GM23248 (cell line): ENCODE measurements at regions not wholly inside any gene's neighbourhood (a gene's known extent, or its start where the extent isn't known, plus 50 kb on each side); places are given as distances from the start of the nearest gene placed in this dataset.

ENCODE experiments used
- DNase-seq: peaks from one replicate; pipeline ENCODE4 v3.0.0-alpha.2; 2015
- H2AFZ ChIP-seq: fragments of 200-600 bp; sonication (generic); 2 replicates; pipeline ENCODE4 v1.6.1; 2016; ENCODE audit warnings: antibody characterized with exemption
- H3F3A ChIP-seq: fragments of 200-600 bp; sonication (generic); 2 replicates; pipeline ENCODE4 v1.6.1; 2016; ENCODE audit warnings: mild to moderate bottlenecking, antibody characterized with exemption, mixed run types; ENCODE audit not compliant: insufficient read depth
- H3K27ac ChIP-seq: fragments of 200-600 bp; sonication (generic); 2 replicates; pipeline ENCODE4 v1.5.1; 2016; ENCODE audit warnings: mild to moderate bottlenecking
- H3K27me3 ChIP-seq: fragments of 200-600 bp; sonication (generic); replicated peaks from 2 replicates; pipeline ENCODE4 v1.6.1; 2016; ENCODE audit warnings: mild to moderate bottlenecking; ENCODE audit not compliant: insufficient read depth
- H3K36me3 ChIP-seq: fragments of 200-600 bp; sonication (generic); 2 replicates; pipeline ENCODE4 v1.6.1; 2016; ENCODE audit warnings: low read depth, mild to moderate bottlenecking
- H3K4me1 ChIP-seq: fragments of 200-600 bp; sonication (generic); 2 replicates; pipeline ENCODE4 v1.6.1; 2016; ENCODE audit warnings: mild to moderate bottlenecking; ENCODE audit not compliant: insufficient read depth
- H3K4me2 ChIP-seq: fragments of 200-600 bp; sonication (generic); one replicate; pipeline ENCODE4 v1.6.1; 2016; ENCODE audit warnings: mild to moderate bottlenecking; ENCODE audit not compliant: unreplicated experiment
- H3K4me3 ChIP-seq: fragments of 200-600 bp; sonication (generic); 2 replicates; pipeline ENCODE4 v1.5.1; 2016; ENCODE audit warnings: mild to moderate bottlenecking
- H3K79me2 ChIP-seq: fragments of 200-600 bp; sonication (generic); 2 replicates; pipeline ENCODE4 v1.6.1; 2016; ENCODE audit warnings: mild to moderate bottlenecking; ENCODE audit not compliant: insufficient read depth
- H3K9ac ChIP-seq: fragments of 200-600 bp; sonication (generic); 2 replicates; pipeline ENCODE4 v1.6.1; 2016; ENCODE audit warnings: mild to moderate bottlenecking
- H3K9me2 ChIP-seq: fragments of 200-600 bp; sonication (generic); 2 replicates; pipeline ENCODE4 v1.6.1; 2016; ENCODE audit warnings: mixed run types, mild to moderate bottlenecking, moderate library complexity; ENCODE audit not compliant: insufficient read depth
- H3K9me3 ChIP-seq: fragments of 200-600 bp; sonication (generic); one replicate; pipeline ENCODE4 v1.6.1; 2017; ENCODE audit warnings: low read depth
- H4K20me1 ChIP-seq: fragments of 200-600 bp; sonication (generic); 2 replicates; pipeline ENCODE4 v1.6.0; 2016; ENCODE audit not compliant: insufficient read depth
- EZH2 ChIP-seq: fragments of 200-600 bp; sonication (generic); IDR thresholded peaks from 2 replicates; pipeline ENCODE4 v1.6.1; 2018; ENCODE audit warnings: antibody characterized with exemption, mild to moderate bottlenecking; ENCODE audit not compliant: insufficient read depth, poor library complexity, severe bottlenecking
- EZH2phosphoT487 ChIP-seq: fragments of 200-600 bp; sonication (generic); IDR thresholded peaks from 2 replicates; pipeline ENCODE4 v1.6.1; 2018; ENCODE audit warnings: antibody characterized with exemption, moderate library complexity, mild to moderate bottlenecking, low read depth; ENCODE audit not compliant: insufficient read depth
- WGBS, 2 experiments: methylation state at CpG; one replicate each; pipeline ENCODE4 v1.1.6; 2015 to 2017; ENCODE audit warnings: low lambda C conversion rate in 2 of 2, low coverage in 1 of 2; ENCODE audit errors: missing lambda C conversion rate in 2 of 2; 5-methylcytosine and 5-hydroxymethylcytosine counted together
- in situ Hi-C: fragments of 300-500 bp; cut with MboI; formaldehyde crosslinking; loops from 2 replicates; pipeline ENCODE4 v1.15.0; 2020

DNA sequence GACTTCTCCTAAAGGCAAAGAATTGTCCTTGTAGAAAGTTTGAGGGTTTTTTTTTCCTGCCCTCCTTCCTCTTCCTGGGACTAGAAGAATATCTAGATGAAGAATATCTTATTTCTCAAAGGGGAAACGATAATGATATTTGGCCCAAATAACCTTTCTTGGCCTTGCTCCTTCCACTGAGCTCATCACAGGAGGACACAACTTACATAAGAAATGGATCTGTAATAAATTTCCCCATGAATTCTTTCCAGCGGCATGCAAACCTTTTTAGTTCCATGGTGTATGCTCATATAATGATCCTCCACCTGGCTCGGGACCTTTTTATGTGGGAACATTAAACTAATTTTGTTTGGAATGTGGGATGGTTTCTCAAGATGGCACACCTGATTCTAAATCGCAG, 304.4 kb downstream of the DMRT2 start:
- no peak for DNase-seq
- no peak overlapping the region for H3K27ac ChIP-seq
- in situ Hi-C loops: no loop called here

DNA sequence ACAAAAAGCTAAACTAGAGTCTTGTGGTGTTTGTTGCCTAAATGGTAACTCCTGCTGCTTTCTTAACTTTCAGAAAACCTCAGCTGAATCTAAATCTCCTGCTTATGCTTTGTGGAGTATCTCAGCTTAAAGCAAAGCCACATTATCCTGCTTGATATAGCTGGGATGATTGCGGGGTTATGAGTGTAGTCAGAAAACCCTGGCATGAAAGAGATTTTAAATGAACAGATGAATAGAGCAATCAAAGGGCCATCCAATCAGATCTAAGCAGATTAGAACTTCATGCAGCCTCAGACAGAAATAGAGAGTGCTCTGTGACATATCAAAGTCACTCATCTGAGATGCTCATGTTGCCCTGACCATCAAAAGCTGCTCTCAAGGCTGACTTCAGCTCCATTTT, 305.5 kb downstream of the DMRT2 start:
- no peak for TF ChIP-seq EZH2phosphoT487
- no peak for TF ChIP-seq EZH2
- WGBS, 2 experiments: 0% methylated on average over 1 of the region's 1 CpG
- in situ Hi-C loops: no loop called here
- Histone ChIP-seq H3K4me2 (no peak overlapping the region), H3F3A (no peaks in the 10 kb centered on the region), H3K36me3 (no peaks in the 10 kb centered on the region), H3K79me2 (no peaks in the 10 kb centered on the region), H4K20me1 (no peaks in the 10 kb centered on the region), H3K9me3 (no peaks in the 10 kb centered on the region), H3K27ac (no peak overlapping the region), H3K27me3 (no peaks in the 10 kb centered on the region), H2AFZ (no peak overlapping the region), H3K4me3 (no peak overlapping the region), H3K4me1 (no peaks in the 10 kb centered on the region), H3K9me2 (no peaks in the 10 kb centered on the region), H3K9ac (no peak overlapping the region)
- no peak for DNase-seq

More for the DNA sequence above, 304.4 kb downstream of the DMRT2 start:
- Histone ChIP-seq H3F3A (no peaks in the 10 kb centered on the region), H3K9me3 (no peaks in the 10 kb centered on the region), H3K4me3 (no peak overlapping the region), H2AFZ (no peak overlapping the region), H3K9ac (no peak overlapping the region), H3K36me3 (no peaks in the 10 kb centered on the region), H3K27me3 (no peaks in the 10 kb centered on the region), H3K4me2 (no peak overlapping the region), H3K4me1 (no peaks in the 10 kb centered on the region), H3K9me2 (no peaks in the 10 kb centered on the region), H4K20me1 (no peaks in the 10 kb centered on the region), H3K79me2 (no peaks in the 10 kb centered on the region)
- WGBS, 2 experiments: 30 to 38% methylated on average over 4 of the region's 4 CpGs
- TF ChIP-seq EZH2: no peak
- no peak for TF ChIP-seq EZH2phosphoT487

DNA sequence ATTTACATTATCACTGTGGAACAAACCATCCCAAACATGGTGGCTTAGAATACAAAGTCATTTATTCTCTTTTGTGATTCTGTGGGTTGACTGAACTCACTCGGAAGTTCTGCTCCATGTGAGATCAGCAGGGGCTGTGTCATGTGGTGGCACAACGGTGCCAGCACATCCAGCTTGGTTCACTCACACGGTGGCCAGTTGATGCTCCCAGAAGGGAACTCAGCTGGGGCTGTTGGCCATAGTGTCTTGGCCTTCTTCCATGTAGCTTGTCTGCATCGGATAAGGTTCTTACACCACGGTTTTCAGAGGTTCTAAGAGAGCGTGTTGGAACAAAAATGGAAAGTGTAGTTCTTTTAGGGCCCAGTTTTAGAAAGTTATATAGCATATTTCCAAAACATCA, 312.7 kb downstream of the DMRT2 start:
- Histone ChIP-seq H2AFZ (no peak overlapping the region), H3K4me2 (no peak overlapping the region), H3K27ac (no peak overlapping the region), H4K20me1 (no peaks in the 10 kb centered on the region), H3K9me2 (no peaks in the 10 kb centered on the region), H3K9me3 (no peaks in the 10 kb centered on the region), H3F3A (no peaks in the 10 kb centered on the region), H3K27me3 (no peaks in the 10 kb centered on the region), H3K9ac (no peak overlapping the region), H3K79me2 (no peaks in the 10 kb centered on the region), H3K36me3 (no peaks in the 10 kb centered on the region), H3K4me1 (no peaks in the 10 kb centered on the region), H3K4me3 (no peak overlapping the region)
- 42 to 43% methylated on average over 6 of the region's 6 CpGs for WGBS, 2 experiments
- TF ChIP-seq EZH2 (no peak), EZH2phosphoT487 (no peak)
- DNase-seq: no peak
- in situ Hi-C loops: no loop called here

DNA sequence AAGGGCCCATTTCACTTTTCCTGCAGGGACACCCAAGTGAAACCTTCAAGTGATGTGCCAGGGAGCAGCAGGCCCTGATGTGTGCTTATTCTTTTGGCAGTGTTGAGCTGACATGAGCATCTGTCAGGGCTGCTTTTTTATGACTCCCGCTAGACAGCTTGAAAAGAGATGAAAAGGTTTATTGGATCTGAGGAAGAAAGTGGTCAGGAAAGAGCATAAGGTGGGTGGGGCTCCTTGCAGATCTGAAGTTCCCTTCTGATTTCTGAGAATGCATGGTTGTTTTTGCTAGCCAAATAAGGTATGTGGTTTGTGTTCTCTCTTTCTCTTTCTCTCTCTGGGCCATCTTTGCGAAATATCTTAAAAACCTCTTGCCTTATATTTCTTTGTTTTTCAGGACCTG, 316.1 kb downstream of the DMRT2 start:
- H3F3A ChIP-seq: no peaks in the 10 kb centered on the region
- no peaks in the 10 kb centered on the region for H3K36me3 ChIP-seq
- TF ChIP-seq EZH2: no peak
- no peak for TF ChIP-seq EZH2phosphoT487
- no peaks in the 10 kb centered on the region for H3K4me1 ChIP-seq
- 57 to 67% methylated on average over 2 of the region's 2 CpGs for WGBS, 2 experiments
- H3K9ac ChIP-seq: no peak overlapping the region
- no peaks in the 10 kb centered on the region for H4K20me1 ChIP-seq
- no peak overlapping the region for H2AFZ ChIP-seq
- no peaks in the 10 kb centered on the region for H3K9me2 ChIP-seq
- no peak overlapping the region for H3K4me2 ChIP-seq
- H3K27ac ChIP-seq: no peak overlapping the region
- H3K4me3 ChIP-seq: no peak overlapping the region
- no peaks in the 10 kb centered on the region for H3K27me3 ChIP-seq
- in situ Hi-C loops: no loop called here
- no peak for DNase-seq
- no peaks in the 10 kb centered on the region for H3K79me2 ChIP-seq
- H3K9me3 ChIP-seq: no peaks in the 10 kb centered on the region

DNA sequence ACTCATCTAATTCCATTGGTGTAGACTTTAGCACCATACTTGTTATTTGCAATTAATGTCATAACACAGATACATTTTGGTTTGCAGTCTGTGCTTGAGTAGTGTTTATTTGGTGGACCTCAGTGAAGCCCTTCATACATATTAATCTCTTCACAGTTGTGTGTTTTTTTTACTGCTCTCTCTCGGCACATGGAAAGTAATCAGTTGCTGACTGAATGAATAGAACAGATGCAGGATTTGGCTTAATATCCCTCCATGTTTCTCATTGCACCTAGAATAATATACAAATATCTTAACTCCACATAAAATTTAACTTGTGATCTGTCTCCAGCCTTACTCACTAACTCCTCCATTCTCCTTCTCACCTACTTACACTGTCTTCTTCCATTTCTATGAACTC, 319.1 kb downstream of the DMRT2 start:
- Histone ChIP-seq H3K9me3 (no peaks in the 10 kb centered on the region), H3K9me2 (no peaks in the 10 kb centered on the region), H3K79me2 (no peaks in the 10 kb centered on the region), H3F3A (no peaks in the 10 kb centered on the region), H3K27ac (no peak overlapping the region), H3K4me2 (no peak overlapping the region), H3K36me3 (no peaks in the 10 kb centered on the region), H2AFZ (no peak overlapping the region), H3K9ac (no peak overlapping the region), H3K4me3 (no peak overlapping the region), H3K27me3 (no peaks in the 10 kb centered on the region), H3K4me1 (no peaks in the 10 kb centered on the region), H4K20me1 (no peaks in the 10 kb centered on the region)
- 57 to 90% methylated on average over 1 of the region's 1 CpG for WGBS, 2 experiments
- TF ChIP-seq EZH2phosphoT487 (no peak), EZH2 (no peak)
- no peak for DNase-seq
- in situ Hi-C loops: no loop called here
